GM23248 (cell line): ENCODE measurements at regions not wholly inside any gene's neighbourhood (a gene's known extent, or its start where the extent isn't known, plus 50 kb on each side); places are given as distances from the start of the nearest gene placed in this dataset.

Experiments
- EZH2 ChIP-seq: fragments of 200-600 bp; sonication (generic); IDR thresholded peaks from 2 replicates; pipeline ENCODE4 v1.6.1; 2018; ENCODE audit warnings: antibody characterized with exemption, mild to moderate bottlenecking; ENCODE audit not compliant: insufficient read depth, poor library complexity, severe bottlenecking
- EZH2phosphoT487 ChIP-seq: fragments of 200-600 bp; sonication (generic); IDR thresholded peaks from 2 replicates; pipeline ENCODE4 v1.6.1; 2018; ENCODE audit warnings: antibody characterized with exemption, moderate library complexity, mild to moderate bottlenecking, low read depth; ENCODE audit not compliant: insufficient read depth

- no peak for TF ChIP-seq EZH2phosphoT487
- no peak for TF ChIP-seq EZH2
Measured at GRCh38 chr7:123279949-123280348, 80.2 kb upstream of the SLC13A1 start.
